ENCODE measurements at regions not wholly inside any gene's neighbourhood (a gene's known extent, or its start where the extent isn't known, plus 50 kb on each side); places are given as distances from the start of the nearest gene placed in this dataset.

- H4K20me1 ChIP-seq (ENCODE audit: control insufficient read depth, extremely low read depth, insufficient read depth, low read length) = no peaks in the 10 kb centered on the region
- no peaks in the 10 kb centered on the region for H3K4me1 ChIP-seq (ENCODE audit: control insufficient read depth, extremely low read depth, insufficient read depth, low read length)
- TF ChIP-seq EZH2 (IDR thresholded peaks at IDR 0.05; ENCODE audit: low read length, missing control alignments) = no peak
- TF ChIP-seq CTCF (conservative IDR thresholded peaks at IDR 0.05 in 1 of 2, IDR thresholded peaks at IDR 0.05 in 1 of 2; ENCODE audit: low read depth in 1 of 2, low read length in 2 of 2) = no peak
- no peaks in the 10 kb centered on the region for H3K27me3 ChIP-seq (ENCODE audit: control insufficient read depth, insufficient read depth, low read length)
- no peak overlapping the region for H3K4me3 ChIP-seq (replicated peaks in 1 of 4; ENCODE audit: control extremely low read depth in 1 of 4, insufficient read depth in 1 of 4, low read depth in 3 of 4, low read length in 4 of 4)
- no peak overlapping the region for H3K27ac ChIP-seq (ENCODE audit: insufficient read depth, low read length)
- no peak overlapping the region for H2AFZ ChIP-seq (ENCODE audit: low read length)
- no peak overlapping the region for H3K4me2 ChIP-seq (ENCODE audit: extremely low read depth, insufficient read depth, low read length)
- DNase-seq (ENCODE audit: low read depth in 2 of 2) = no peak
- no peak overlapping the region for H3K9ac ChIP-seq (ENCODE audit: insufficient read depth, low read length)
- H3K9me3 ChIP-seq (ENCODE audit: control insufficient read depth, insufficient read depth, low read depth, low read length) = no peaks in the 10 kb centered on the region
- no peaks in the 10 kb centered on the region for H3K79me2 ChIP-seq (ENCODE audit: control insufficient read depth, insufficient read depth, low read length)
- no peaks in the 10 kb centered on the region for H3K36me3 ChIP-seq (ENCODE audit: control insufficient read depth, insufficient read depth, low read length)
These were observed 224.1 kb upstream of the CCDC150 start for GRCh38 chr2:196415384-196415783.

- TF ChIP-seq EZH2 (IDR thresholded peaks at IDR 0.05; ENCODE audit: low read length, missing control alignments) (no peak), CTCF (conservative IDR thresholded peaks at IDR 0.05 in 1 of 2, IDR thresholded peaks at IDR 0.05 in 1 of 2; ENCODE audit: low read depth in 1 of 2, low read length in 2 of 2) (no peak)
- Histone ChIP-seq H4K20me1 (ENCODE audit: control insufficient read depth, extremely low read depth, insufficient read depth, low read length) (no peaks in the 10 kb centered on the region), H3K4me2 (ENCODE audit: extremely low read depth, insufficient read depth, low read length) (no peak overlapping the region), H3K27ac (ENCODE audit: insufficient read depth, low read length) (no peak overlapping the region), H3K9me3 (ENCODE audit: control insufficient read depth, insufficient read depth, low read depth, low read length) (no peaks in the 10 kb centered on the region), H3K27me3 (ENCODE audit: control insufficient read depth, insufficient read depth, low read length) (no peaks in the 10 kb centered on the region), H2AFZ (ENCODE audit: low read length) (no peak overlapping the region), H3K4me3 (replicated peaks in 1 of 4; ENCODE audit: control extremely low read depth in 1 of 4, insufficient read depth in 1 of 4, low read depth in 3 of 4, low read length in 4 of 4) (no peak overlapping the region), H3K36me3 (ENCODE audit: control insufficient read depth, insufficient read depth, low read length) (no peaks in the 10 kb centered on the region), H3K9ac (ENCODE audit: insufficient read depth, low read length) (no peak overlapping the region), H3K4me1 (ENCODE audit: control insufficient read depth, extremely low read depth, insufficient read depth, low read length) (no peaks in the 10 kb centered on the region), H3K79me2 (ENCODE audit: control insufficient read depth, insufficient read depth, low read length) (no peaks in the 10 kb centered on the region)
- DNase-seq (ENCODE audit: low read depth in 2 of 2) = no peak
These were observed 219.4 kb upstream of the CCDC150 start for GRCh38 chr2:196420143-196420542.

GRCh38 chr2:196421880-196422279 is 217.6 kb upstream of the CCDC150 start:
- Histone ChIP-seq H3K4me2 (ENCODE audit: extremely low read depth, insufficient read depth, low read length) (no peak overlapping the region), H3K9ac (ENCODE audit: insufficient read depth, low read length) (no peak overlapping the region), H3K79me2 (ENCODE audit: control insufficient read depth, insufficient read depth, low read length) (no peaks in the 10 kb centered on the region), H3K36me3 (ENCODE audit: control insufficient read depth, insufficient read depth, low read length) (no peaks in the 10 kb centered on the region), H3K27me3 (ENCODE audit: control insufficient read depth, insufficient read depth, low read length) (no peaks in the 10 kb centered on the region), H3K27ac (ENCODE audit: insufficient read depth, low read length) (no peak overlapping the region), H3K9me3 (ENCODE audit: control insufficient read depth, insufficient read depth, low read depth, low read length) (no peaks in the 10 kb centered on the region), H4K20me1 (ENCODE audit: control insufficient read depth, extremely low read depth, insufficient read depth, low read length) (no peaks in the 10 kb centered on the region), H3K4me1 (ENCODE audit: control insufficient read depth, extremely low read depth, insufficient read depth, low read length) (no peaks in the 10 kb centered on the region), H2AFZ (ENCODE audit: low read length) (no peak overlapping the region), H3K4me3 (replicated peaks in 1 of 4; ENCODE audit: control extremely low read depth in 1 of 4, insufficient read depth in 1 of 4, low read depth in 3 of 4, low read length in 4 of 4) (no peak overlapping the region)
- TF ChIP-seq CTCF (conservative IDR thresholded peaks at IDR 0.05 in 1 of 2, IDR thresholded peaks at IDR 0.05 in 1 of 2; ENCODE audit: low read depth in 1 of 2, low read length in 2 of 2) = no peak
- no peak for TF ChIP-seq EZH2 (IDR thresholded peaks at IDR 0.05; ENCODE audit: low read length, missing control alignments)
- DNase-seq (ENCODE audit: low read depth in 2 of 2) = no peak
